ENCODE measurements at regions not wholly inside any gene's neighbourhood (a gene's known extent, or its start where the extent isn't known, plus 50 kb on each side); places are given as distances from the start of the nearest gene placed in this dataset.

DNA sequence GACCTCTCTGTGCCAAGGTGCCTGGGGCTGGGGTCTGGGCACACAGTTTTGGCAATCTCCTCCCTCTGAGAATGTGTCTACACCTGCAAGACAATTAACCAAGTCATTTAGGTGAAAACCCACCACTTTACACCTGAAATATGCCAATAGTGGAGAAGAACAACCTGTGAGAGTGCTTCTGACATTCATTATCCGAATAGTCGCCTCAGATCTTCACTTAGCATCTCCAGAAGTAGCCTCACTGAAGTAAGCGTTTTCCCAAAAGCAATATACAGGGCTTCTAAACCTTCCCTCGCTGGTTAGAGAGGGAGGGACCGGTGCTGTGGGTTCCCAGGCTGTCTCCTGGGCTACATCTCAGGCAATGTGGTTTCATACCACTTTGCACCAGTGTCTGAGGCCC lies 173.5 kb downstream of the DDX1 start:
- DNase-seq (ENCODE audit: low read depth): no peak
- no peak for TF ChIP-seq CTCF (IDR thresholded peaks at IDR 0.05; ENCODE audit: control insufficient read depth, insufficient read depth, low read depth, low read length, missing control alignments)
- no peak overlapping the region for H3K4me3 ChIP-seq (ENCODE audit: control insufficient read depth, low read depth, low read length)

GRCh38 chr2:15765686-15766302 lies 174.1 kb downstream of the DDX1 start:
- DNase-seq (ENCODE audit: low read depth): no peak
- TF ChIP-seq CTCF (IDR thresholded peaks at IDR 0.05; ENCODE audit: control insufficient read depth, insufficient read depth, low read depth, low read length, missing control alignments): no peak
- H3K4me3 ChIP-seq (ENCODE audit: control insufficient read depth, low read depth, low read length): no peak overlapping the region

DNA sequence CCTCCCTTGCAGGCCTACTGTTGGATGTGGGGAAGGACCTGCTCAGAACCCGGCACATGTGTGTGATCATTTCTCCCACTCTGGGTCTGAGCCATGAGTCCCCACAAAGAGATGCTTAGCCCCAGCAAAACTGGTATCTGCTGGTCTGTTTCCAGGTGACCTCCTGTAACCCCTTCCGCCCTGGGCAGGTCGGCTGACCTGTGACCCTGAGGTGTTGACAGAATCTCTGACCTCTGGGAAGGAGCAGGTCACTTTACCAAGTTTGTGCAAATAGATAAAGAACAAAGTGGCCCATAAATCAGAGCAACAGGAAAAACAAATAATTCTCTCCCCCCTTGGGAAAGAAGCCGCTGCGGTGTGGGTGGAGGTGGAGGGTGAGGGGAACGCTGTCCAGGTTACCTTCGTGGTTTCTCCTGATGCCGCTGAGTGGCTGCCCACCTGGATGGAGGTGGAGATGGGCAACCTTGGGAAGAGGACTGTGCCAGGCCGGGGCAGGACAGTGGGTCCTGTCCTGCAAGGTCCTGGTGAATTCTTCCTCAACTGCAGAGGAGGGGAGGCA lies 174.0 kb upstream of the MYCN start:
- no peak for DNase-seq (ENCODE audit: low read depth)
- no peak for TF ChIP-seq CTCF (IDR thresholded peaks at IDR 0.05; ENCODE audit: control insufficient read depth, insufficient read depth, low read depth, low read length, missing control alignments)
- H3K4me3 ChIP-seq (ENCODE audit: control insufficient read depth, low read depth, low read length): no peak overlapping the region

- H3K4me3 ChIP-seq (ENCODE audit: control insufficient read depth, low read depth, low read length): no peak overlapping the region
- no peak for TF ChIP-seq CTCF (IDR thresholded peaks at IDR 0.05; ENCODE audit: control insufficient read depth, insufficient read depth, low read depth, low read length, missing control alignments)
These were observed 173.3 kb upstream of the MYCN start for GRCh38 chr2:15766911-15767597.

DNA sequence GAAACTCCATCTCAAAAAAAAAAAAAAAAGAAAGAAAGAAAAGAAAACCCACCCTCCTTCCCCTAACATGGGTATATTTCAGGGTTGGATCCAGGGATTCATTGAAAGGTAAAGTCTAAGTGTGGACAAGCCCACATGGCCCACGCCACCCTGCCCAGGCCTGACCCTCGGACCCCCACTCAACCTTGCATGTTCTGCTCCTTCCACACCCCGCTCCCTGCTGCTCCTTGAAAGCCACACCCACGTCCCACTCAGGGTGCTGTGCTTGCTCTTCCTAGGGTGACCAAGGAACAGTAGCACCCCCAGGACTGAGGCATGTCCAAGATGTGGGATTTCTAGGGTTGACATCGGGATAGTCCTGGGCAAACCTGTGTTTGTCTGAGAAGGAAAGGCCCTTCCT lies 172.7 kb upstream of the MYCN start:
- no peak overlapping the region for H3K4me3 ChIP-seq (ENCODE audit: control insufficient read depth, low read depth, low read length)
- TF ChIP-seq CTCF (IDR thresholded peaks at IDR 0.05; ENCODE audit: control insufficient read depth, insufficient read depth, low read depth, low read length, missing control alignments): no peak
- DNase-seq (ENCODE audit: low read depth): no peak

More at GRCh38 chr2:15766911-15767597, 173.3 kb upstream of the MYCN start:
- no peak for DNase-seq (ENCODE audit: low read depth)

DNA sequence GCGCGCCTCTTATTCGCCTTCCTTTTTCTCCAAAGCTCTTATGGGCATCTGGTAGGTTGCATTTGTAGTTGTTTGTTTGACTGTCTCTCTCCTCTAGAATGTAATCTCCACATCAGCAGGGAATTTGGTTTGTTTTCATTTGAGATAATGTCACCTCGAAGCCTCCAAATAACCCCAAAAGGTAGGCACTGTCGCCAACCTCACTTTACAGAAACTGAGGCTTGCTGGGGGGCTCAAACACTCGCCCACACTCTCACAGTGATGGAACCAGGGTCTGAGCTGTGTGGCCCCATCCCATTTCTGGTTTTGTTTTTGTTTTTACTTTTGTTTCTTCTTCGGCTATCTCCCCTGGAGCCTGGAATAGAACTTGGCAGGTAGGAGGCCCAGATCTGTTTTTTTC lies 172.2 kb upstream of the MYCN start:
- no peak overlapping the region for H3K4me3 ChIP-seq (ENCODE audit: control insufficient read depth, low read depth, low read length)
- TF ChIP-seq CTCF (IDR thresholded peaks at IDR 0.05; ENCODE audit: control insufficient read depth, insufficient read depth, low read depth, low read length, missing control alignments): no peak
- no peak for DNase-seq (ENCODE audit: low read depth)

Data from AG09309 (cell line).